GM12878 (cell line): ENCODE measurements at regions not wholly inside any gene's neighbourhood (a gene's known extent, or its start where the extent isn't known, plus 50 kb on each side); places are given as distances from the start of the nearest gene placed in this dataset.

ENCODE experiments used
- CTCF ChIP-seq, 3 experiments: IDR thresholded peaks in 2 of 3; conservative IDR thresholded peaks in 1 of 3; 2 replicates each; pipeline ENCODE4 v1.5.1; 2011; ENCODE audit warnings: low read depth in 3 of 3, low read length in 3 of 3, mild to moderate bottlenecking in 3 of 3, control low read depth in 2 of 3, moderate library complexity in 2 of 3, inconsistent platforms in 1 of 3, mixed read lengths in 1 of 3; ENCODE audit not compliant: control insufficient read depth in 2 of 3, insufficient read depth in 1 of 3; ENCODE audit errors: extremely low read depth in 1 of 3
- POLR2A ChIP-seq: IDR thresholded peaks from 2 replicates; pipeline ENCODE4 v1.6.1; 2011; ENCODE audit warnings: low read depth, mild to moderate bottlenecking, low read length
- POLR2AphosphoS2 ChIP-seq: IDR thresholded peaks from 2 replicates; pipeline ENCODE4 v1.6.1; 2011; ENCODE audit warnings: low read depth, mild to moderate bottlenecking, low read length, improper control_type of control experiment, moderate library complexity
- POLR2AphosphoS5 ChIP-seq: IDR thresholded peaks from 2 replicates; pipeline ENCODE4 v1.6.1; 2011; ENCODE audit warnings: mild to moderate bottlenecking, low read length, inconsistent platforms
- TCF7 ChIP-seq: IDR thresholded peaks from 2 replicates; pipeline ENCODE4 v1.6.1; 2014; ENCODE audit warnings: antibody characterized with exemption, borderline replicate concordance
- ZNF24 ChIP-seq: fragments of 450-650 bp; IDR thresholded peaks from 2 replicates; pipeline ENCODE4 v1.6.1; 2017; ENCODE audit warnings: antibody characterized with exemption, mild to moderate bottlenecking
- ZZZ3 ChIP-seq: IDR thresholded peaks from 2 replicates; pipeline ENCODE4 v1.6.1; 2011; ENCODE audit warnings: low read depth; ENCODE audit not compliant: control insufficient read depth, insufficient read length

- TF ChIP-seq POLR2A (no peak), CTCF (IDR thresholded peaks at IDR 0.05 in 2 of 3, conservative IDR thresholded peaks at IDR 0.05 in 1 of 3; ENCODE audit: control insufficient read depth in 2 of 3, extremely low read depth in 1 of 3, insufficient read depth in 1 of 3, low read depth in 3 of 3, low read length in 3 of 3) (no peak), ZZZ3 (no peak), POLR2AphosphoS2 (no peak), ZNF24 (no peak), TCF7 (no peak), POLR2AphosphoS5 (no peak)
Observed at GRCh38 chr11:92098172-92098571, 126.4 kb upstream of the FAT3 start.
